Hematopoietic multipotent progenitor cell treated with erythropoietin and hydrocortisone succinate and interleukin-3 and kit ligand, for 4 days (in vitro differentiated cells): ENCODE measurements at regions not wholly inside any gene's neighbourhood (a gene's known extent, or its start where the extent isn't known, plus 50 kb on each side); places are given as distances from the start of the nearest gene placed in this dataset.

Experiments
- DNase-seq: peaks from one replicate; pipeline ENCODE4 v3.0.0-alpha.2; 2015

DNA sequence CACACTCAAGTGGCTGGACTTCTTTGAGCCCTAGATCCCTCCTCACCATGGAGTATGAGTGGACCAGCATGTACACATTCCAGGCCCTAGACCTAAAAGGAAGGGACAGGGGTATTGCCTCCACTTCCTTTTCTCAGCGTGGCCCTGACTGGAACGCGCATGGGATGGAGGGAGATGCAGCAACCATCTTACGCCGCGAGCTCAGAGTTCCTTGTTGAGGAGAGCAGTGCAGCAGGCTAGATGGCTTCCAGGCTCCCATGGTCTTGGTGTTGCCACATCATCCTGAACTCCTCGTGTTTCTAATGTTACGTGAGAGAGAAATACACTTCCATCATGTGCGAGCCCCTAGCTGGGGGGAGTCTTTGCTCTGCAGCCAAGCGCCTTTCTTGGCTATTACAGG is 61.8 kb upstream of the DIO3 start:
- no peak for DNase-seq

- no peak for DNase-seq
Measured at GRCh38 chr14:101500061-101500460, 61.2 kb upstream of the DIO3 start.

- DNase-seq: no peak
Measured at GRCh38 chr14:101500681-101501080, 60.6 kb upstream of the DIO3 start.

GRCh38 chr14:101501341-101501740 is 60.0 kb upstream of the DIO3 start:
- no peak for DNase-seq

DNA sequence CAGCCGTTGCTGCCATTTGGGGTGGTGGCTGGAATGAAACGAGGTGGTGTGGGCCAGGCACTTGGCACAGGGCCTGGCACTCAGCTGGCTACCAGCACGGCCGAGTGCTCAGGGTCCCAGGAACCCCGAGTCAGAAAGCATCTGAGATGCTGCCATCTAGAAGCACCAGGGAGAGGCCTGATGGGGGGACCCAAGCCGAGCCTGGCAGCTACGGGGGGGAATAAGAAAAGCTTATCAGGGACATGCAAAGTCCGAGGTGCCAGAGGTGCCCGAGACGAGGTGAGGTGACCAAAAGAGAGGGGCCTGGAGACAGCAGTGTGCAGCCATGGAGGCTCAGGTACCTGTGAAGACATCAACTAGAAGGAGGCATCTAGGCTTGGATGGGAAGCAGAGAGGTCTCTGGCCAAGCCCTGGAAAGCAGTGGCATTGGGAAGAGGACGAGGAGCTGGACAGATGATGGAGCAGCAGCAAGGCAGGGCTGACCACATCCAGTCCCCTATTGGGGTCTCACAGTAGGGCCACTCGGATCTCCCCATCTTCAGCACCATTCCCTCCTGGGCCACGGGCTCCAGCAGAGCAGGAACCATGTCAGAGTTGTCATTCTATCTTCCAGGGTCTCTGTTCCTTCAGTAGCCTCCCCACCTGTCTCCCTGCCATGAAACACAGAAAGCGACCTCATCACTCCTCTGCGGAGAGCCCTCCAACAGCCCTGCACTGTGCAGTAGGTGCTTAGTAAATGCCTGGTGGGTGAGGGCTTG is 59.3 kb upstream of the DIO3 start:
- no peak for DNase-seq

DNA sequence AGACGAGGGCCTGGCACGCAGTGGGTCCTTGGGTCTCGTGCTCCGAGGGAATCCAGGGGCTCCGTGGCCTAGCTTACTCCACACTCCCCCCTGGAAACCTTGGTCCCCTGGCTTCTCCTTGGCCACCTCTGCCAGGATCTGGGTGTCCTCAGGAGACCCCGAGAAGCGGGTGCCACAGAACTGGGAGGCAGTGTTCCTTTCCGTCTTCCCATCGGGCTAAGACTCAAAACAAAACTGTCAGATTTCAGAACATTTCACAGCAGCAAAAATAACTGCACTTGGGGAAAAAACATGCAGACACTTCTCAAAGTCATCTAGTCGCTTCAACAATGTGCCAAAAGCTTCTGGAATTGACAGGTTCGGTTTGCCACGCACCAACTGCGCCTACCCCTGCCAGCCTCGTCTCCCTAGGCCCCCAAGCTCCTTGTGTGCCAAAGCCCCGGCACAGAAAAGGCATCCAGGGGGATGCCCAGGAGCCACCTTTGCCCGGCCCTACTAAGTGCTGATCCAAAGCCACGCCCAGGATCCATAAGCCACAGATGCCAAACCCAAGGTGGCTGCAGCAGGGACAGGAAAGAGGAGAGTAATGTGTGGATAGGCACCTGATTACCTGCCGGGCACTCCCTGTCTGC is 58.4 kb upstream of the DIO3 start:
- no peak for DNase-seq

- DNase-seq: no peak
Measured at GRCh38 chr14:101503431-101504095, 57.7 kb upstream of the DIO3 start.

DNA sequence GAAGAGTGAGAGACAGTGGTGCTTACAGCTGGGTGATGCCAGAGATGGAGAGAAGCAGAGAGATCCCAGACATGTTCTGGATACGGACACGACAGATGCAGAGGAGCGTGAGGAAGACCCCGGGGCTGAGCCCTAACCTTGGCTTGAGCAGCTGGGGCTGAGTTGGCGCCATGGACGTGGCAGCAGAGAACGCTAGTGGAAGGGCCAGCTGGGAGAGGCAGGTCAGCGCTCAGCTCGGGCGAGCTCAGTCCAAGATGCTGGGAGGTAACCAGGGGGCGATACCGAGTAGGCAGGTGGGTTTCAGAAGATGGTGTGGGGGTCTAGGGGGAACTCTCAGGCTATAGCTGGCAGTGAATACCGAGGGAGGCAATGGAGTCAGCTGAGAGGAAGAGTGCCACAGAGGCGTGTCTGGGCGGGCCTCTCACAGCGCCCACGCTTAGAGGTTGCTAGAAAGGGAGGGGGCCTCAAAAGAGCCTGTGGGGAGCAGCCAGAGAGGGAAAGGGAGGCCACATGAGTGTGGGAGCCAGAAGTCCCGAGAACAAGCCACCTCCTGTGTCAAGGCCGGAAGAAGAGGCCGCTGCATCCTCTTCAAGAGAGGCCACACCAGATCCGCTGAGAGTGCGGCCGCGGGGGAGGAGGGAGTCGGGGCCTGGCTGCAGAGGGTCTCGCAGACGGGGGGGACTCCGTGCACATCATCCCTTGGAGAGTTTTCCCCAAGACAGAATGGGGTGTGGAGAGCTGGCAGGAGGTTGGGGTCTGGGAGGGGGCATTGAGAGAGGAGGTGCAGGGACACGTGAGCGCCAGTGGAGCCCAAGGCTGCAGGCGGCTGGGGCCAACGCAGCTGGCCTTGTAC is 57.0 kb upstream of the DIO3 start:
- DNase-seq: no peak

DNA sequence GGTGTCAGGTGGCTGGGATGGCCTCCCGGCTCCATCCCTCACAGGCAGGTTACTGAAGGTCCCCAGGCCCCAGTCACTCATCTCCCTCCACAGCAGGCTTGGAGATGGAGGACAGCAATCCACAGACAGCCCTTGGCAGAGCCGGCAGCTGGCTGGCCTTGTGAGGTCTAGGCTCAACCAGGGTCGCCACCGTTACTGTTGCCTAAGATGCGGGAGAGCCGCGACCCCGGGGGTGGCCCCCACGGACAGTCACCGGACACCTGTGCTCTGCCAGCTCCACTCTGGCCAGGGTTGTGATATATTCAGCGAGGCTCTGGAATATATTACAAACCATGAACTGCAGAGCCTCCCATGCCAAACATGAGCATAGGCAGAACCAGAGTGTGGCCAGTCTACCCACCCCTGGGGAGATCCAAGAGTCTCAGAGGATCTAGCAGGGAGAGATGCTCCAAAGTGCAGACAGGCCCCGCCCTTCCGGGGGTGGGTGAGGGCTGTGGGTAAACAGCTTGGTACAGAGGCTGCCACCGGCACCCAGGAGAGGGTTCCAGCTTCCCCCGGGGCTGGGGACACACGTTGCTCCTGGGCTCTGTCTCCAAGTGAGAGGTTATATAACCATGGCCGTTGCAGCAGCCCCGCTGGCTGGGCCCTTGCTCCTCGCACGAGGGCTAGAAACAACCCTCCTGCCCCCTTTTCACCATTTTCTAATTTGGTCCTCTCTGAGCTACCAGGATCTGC is 55.9 kb upstream of the DIO3 start:
- DNase-seq: no peak

- DNase-seq: no peak
Measured at GRCh38 chr14:101506211-101506925, 54.9 kb upstream of the DIO3 start.

DNA sequence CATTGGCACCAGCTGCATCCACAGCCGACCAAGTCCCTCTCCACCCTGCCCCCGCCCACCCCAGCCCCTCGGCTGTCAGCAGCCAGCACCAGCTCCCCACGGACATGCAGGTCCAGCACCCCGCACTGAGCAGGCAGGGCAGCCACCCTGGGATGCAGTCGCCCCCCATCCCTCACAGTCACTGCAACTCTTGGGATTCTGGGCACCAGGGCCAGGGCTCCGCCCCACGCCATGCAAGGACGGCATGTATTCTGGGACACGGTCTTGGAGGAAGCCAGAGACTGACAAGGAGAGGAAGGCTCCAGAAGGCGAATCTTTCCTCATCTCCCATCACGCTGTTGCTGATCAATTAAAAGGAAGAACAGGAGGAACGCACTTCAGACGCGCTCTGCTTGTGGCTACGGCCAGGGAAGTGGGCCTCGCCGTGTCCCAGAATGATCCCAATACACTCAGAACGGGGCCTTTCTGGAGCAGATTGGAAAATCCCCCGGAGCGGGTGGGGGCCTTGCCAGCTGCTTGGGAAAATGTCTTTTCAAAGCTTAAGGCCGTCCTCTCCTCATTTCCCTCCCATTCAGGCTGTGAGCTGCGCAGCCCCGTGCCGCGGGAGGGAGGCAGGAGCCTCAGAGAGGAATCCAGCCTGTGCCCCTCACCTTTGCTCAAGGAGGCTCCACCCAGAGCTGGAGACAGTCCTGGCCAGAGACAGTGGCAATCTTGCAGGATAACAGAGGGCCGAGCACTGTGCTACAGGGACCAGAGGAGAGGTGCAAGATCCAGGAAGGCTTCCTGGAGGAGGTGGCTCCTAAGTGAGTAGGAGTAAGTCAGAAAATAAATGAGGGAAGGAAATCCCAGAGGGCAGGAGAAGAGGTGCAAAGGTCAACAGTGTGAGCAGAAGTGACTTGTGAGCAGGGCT is 54.1 kb upstream of the DIO3 start:
- no peak for DNase-seq

DNA sequence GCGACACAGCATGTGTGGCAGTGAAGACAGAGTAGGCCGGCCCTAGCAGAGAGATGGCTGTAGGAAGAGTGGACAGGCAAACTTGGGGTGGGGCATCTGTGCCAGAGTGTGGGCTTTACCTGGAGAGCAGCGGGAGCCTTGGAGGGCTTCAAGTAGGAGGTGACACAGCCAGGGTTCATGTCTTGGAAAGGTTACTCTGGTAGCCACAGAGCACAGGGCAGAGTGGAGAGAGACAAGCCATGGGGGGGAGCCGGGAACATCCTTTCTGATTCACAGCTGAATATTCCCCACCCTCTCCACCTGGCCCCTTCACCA is 53.5 kb upstream of the DIO3 start:
- no peak for DNase-seq

- DNase-seq: no peak
Measured at GRCh38 chr14:101508196-101508947, 52.9 kb upstream of the DIO3 start.

DNA sequence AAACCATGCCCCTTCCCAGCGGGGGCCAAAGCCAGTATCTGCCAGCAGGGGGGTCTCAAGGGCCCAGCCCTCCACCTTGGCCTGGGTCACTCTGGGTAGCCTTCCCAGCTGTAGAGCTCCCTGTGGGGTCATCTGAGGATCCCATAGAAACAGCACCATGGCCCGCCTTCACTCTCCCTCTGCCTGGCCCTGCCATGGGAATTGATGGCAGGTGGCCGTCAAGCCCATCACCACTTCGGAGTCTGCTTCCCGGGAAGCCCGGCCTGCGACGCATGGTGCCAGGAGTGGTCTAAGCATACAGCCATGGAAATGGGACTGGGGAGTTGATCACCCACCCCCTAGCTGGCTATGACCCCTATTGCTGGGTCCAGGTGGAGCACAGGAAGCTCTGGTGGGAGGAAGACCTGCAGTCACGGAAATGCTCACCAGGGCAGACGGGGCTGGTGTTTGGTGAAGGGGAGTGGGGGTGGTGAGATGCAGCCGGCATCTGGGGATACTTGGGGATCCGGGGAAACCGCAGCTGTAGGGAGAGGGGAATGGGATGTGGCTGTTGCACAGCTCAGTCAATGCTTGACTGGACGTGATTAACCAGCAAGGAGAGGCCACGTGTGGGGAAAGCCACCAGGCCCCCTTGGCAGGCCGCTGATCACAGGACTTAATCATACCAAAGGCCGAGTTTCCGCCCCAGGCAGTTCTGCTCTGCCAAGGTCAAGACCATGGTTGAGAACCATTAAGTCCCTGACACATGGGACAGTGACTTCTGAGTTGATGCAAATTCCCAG is 52.2 kb upstream of the DIO3 start:
- no peak for DNase-seq

DNA sequence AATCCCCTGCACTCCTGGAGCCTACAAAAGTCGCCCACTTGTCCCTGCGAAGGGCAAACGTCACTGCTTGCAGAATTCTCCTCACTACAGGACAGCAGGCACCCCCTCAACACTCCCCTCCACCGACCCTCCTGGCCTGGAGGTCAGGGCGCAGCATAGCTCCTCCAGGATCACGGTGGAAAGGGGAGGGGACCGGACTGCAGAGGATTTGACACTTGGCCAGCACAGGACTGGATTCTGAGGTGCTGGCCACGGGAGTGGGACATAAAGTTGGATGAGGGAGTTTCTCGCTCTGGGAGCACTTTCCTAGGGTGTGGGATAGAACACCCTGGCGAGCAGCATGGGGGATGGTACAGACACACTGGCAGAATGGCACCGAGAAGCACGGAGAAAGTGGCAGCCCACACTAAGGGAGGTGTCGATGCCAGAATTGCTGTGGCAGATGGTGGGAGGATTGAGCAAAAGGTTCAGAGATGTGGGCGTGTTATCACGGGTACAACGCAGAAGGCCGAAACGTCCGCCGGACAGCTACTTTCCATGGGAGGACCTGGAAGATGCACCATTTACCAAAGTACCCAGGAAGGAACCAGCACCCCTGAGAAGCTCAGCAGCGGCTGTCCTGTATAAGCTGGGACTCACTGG is 51.4 kb upstream of the DIO3 start:
- DNase-seq: no peak

DNA sequence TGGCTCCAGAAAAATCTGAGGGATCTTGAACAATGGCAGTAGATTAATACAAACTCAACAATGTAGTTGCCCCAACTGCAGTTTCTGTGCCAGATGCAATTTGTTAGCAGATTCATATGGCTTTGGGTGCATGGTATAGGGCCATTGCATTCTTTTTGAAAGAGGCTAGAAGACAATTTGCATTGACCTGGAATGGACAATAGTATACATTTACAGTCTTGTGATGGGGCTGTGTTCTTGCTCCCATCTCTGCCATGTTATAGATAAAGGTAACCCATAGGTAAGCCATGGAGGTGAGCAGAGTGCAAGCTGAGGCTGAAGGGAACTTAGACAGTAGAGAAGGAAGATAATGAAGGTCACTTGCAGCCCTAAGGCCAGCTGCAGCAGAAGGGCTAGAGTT is 50.1 kb upstream of the DIO3 start:
- no peak for DNase-seq
